HG03064 (cell line): ENCODE measurements at regions not wholly inside any gene's neighbourhood (a gene's known extent, or its start where the extent isn't known, plus 50 kb on each side); places are given as distances from the start of the nearest gene placed in this dataset.

Experiments
- ATAC-seq: cut with Tn5 transposase; IDR thresholded peaks from one replicate; pipeline ENCODE4 v1.9.1; 2021; ENCODE audit warnings: low read depth; ENCODE audit not compliant: unreplicated experiment

GRCh38 chr11:110766316-110766715 lies 54.1 kb upstream of the ARHGAP20 start:
- ATAC-seq: no peak

GRCh38 chr11:110764485-110764884 lies 52.2 kb upstream of the ARHGAP20 start:
- ATAC-seq: no peak

GRCh38 chr11:110763249-110764011 lies 51.2 kb upstream of the ARHGAP20 start:
- no peak for ATAC-seq

GRCh38 chr11:110762590-110762989 lies 50.4 kb upstream of the ARHGAP20 start:
- ATAC-seq: no peak
